ENCODE measurements at regions not wholly inside any gene's neighbourhood (a gene's known extent, or its start where the extent isn't known, plus 50 kb on each side); places are given as distances from the start of the nearest gene placed in this dataset.

GRCh38 chr19:27792576-27793127 is 1420.3 kb downstream of the UQCRFS1 start:
- Histone ChIP-seq H3K9me3 (replicated peaks) (no peaks in the 10 kb centered on the region; the same call in 1 of the 2 replicates), H3K27ac (peak overlapping the region; percentile 89), H3K36me3 (no peaks in the 10 kb centered on the region), H3K4me3 (peak overlapping the region; percentile 84), H3K4me1 (no peaks in the 10 kb centered on the region), H3K27me3 (no peaks in the 10 kb centered on the region)
- no peak for DNase-seq

GRCh38 chr19:27780367-27781075 is 1432.4 kb downstream of the UQCRFS1 start:
- no peak overlapping the region for H3K27ac ChIP-seq
- H3K4me3 ChIP-seq = no peak overlapping the region
- no peaks in the 10 kb centered on the region for H3K4me1 ChIP-seq
- peaks cover 7% of the 10 kb centered on the region for H3K9me3 ChIP-seq (replicated peaks)
- no peak for DNase-seq
- no peaks in the 10 kb centered on the region for H3K27me3 ChIP-seq
- peaks cover 9% of the 10 kb centered on the region for H3K36me3 ChIP-seq

- H3K9me3 ChIP-seq (replicated peaks) = peaks cover 7% of the 10 kb centered on the region
- peaks cover 13% of the 10 kb centered on the region for H3K36me3 ChIP-seq
- H3K27ac ChIP-seq = no peak overlapping the region
- DNase-seq = no peak
- H3K4me1 ChIP-seq = no peaks in the 10 kb centered on the region; the same call in 1 of the 2 replicates
- H3K4me3 ChIP-seq = no peak overlapping the region
- H3K27me3 ChIP-seq = no peaks in the 10 kb centered on the region
Measured at GRCh38 chr19:27779954-27780353, 1433.0 kb downstream of the UQCRFS1 start.

GRCh38 chr19:27777726-27778125 is 1435.2 kb downstream of the UQCRFS1 start:
- H3K4me1 ChIP-seq = no peaks in the 10 kb centered on the region; the same call in 1 of the 2 replicates
- peaks cover 14% of the 10 kb centered on the region for H3K9me3 ChIP-seq (replicated peaks)
- DNase-seq = peak in 1 of 2 experiments; percentile 21
- no peak overlapping the region for H3K4me3 ChIP-seq
- no peak overlapping the region for H3K27ac ChIP-seq
- H3K27me3 ChIP-seq = no peaks in the 10 kb centered on the region
- peaks cover 32% of the 10 kb centered on the region for H3K36me3 ChIP-seq

GRCh38 chr19:27777242-27777641 is 1435.7 kb downstream of the UQCRFS1 start:
- H3K9me3 ChIP-seq (replicated peaks) = peaks cover 14% of the 10 kb centered on the region
- no peak overlapping the region for H3K4me3 ChIP-seq
- H3K27me3 ChIP-seq = no peaks in the 10 kb centered on the region
- peaks cover 34% of the 10 kb centered on the region for H3K36me3 ChIP-seq
- no peak for DNase-seq
- H3K4me1 ChIP-seq = no peaks in the 10 kb centered on the region; the same call in 1 of the 2 replicates
- H3K27ac ChIP-seq = no peak overlapping the region

GRCh38 chr19:27776524-27776923 is 1436.4 kb downstream of the UQCRFS1 start:
- Histone ChIP-seq H3K4me3 (no peak overlapping the region), H3K27ac (no peak overlapping the region), H3K27me3 (no peaks in the 10 kb centered on the region), H3K36me3 (peaks cover 38% of the 10 kb centered on the region), H3K4me1 (no peaks in the 10 kb centered on the region; the same call in 1 of the 2 replicates), H3K9me3 (replicated peaks) (peaks cover 14% of the 10 kb centered on the region)
- no peak for DNase-seq

- no peaks in the 10 kb centered on the region for H3K27me3 ChIP-seq
- H3K4me1 ChIP-seq = no peaks in the 10 kb centered on the region; the same call in 1 of the 2 replicates
- H3K9me3 ChIP-seq (replicated peaks) = peaks cover 14% of the 10 kb centered on the region
- H3K4me3 ChIP-seq = no peak overlapping the region
- H3K36me3 ChIP-seq = peaks cover 38% of the 10 kb centered on the region
- peak; percentile 24 to 51 for DNase-seq
- no peak overlapping the region for H3K27ac ChIP-seq
Measured at GRCh38 chr19:27776020-27776419, 1436.9 kb downstream of the UQCRFS1 start.

- Histone ChIP-seq H3K27me3 (no peaks in the 10 kb centered on the region), H3K4me1 (no peaks in the 10 kb centered on the region; the same call in 1 of the 2 replicates), H3K36me3 (peaks cover 38% of the 10 kb centered on the region), H3K4me3 (no peak overlapping the region), H3K27ac (no peak overlapping the region), H3K9me3 (replicated peaks) (peaks cover 14% of the 10 kb centered on the region)
- DNase-seq = peak in 1 of 2 experiments; percentile 27
Measured at GRCh38 chr19:27775395-27775794, 1437.6 kb downstream of the UQCRFS1 start.

GRCh38 chr19:27774827-27775226 is 1438.1 kb downstream of the UQCRFS1 start:
- Histone ChIP-seq H3K4me1 (no peaks in the 10 kb centered on the region; the same call in 1 of the 2 replicates), H3K27me3 (no peaks in the 10 kb centered on the region), H3K4me3 (no peak overlapping the region), H3K36me3 (peaks cover 38% of the 10 kb centered on the region), H3K9me3 (replicated peaks) (peaks cover 14% of the 10 kb centered on the region), H3K27ac (no peak overlapping the region)
- peak; percentile 54 to 59 for DNase-seq

- peaks cover 38% of the 10 kb centered on the region for H3K36me3 ChIP-seq
- no peaks in the 10 kb centered on the region; the same call in 1 of the 2 replicates for H3K4me1 ChIP-seq
- no peak overlapping the region for H3K27ac ChIP-seq
- H3K9me3 ChIP-seq (replicated peaks) = peaks cover 14% of the 10 kb centered on the region
- no peaks in the 10 kb centered on the region for H3K27me3 ChIP-seq
- DNase-seq = peak; percentile 21 to 39
- no peak overlapping the region for H3K4me3 ChIP-seq
Measured at GRCh38 chr19:27774337-27774736, 1438.6 kb downstream of the UQCRFS1 start.

GRCh38 chr19:27773318-27774094 is 1439.4 kb downstream of the UQCRFS1 start:
- no peak overlapping the region for H3K27ac ChIP-seq

GRCh38 chr19:27772059-27772458 is 1440.9 kb downstream of the UQCRFS1 start:
- Histone ChIP-seq H3K9me3 (replicated peaks) (peaks cover 14% of the 10 kb centered on the region; the same call in 1 of the 2 replicates), H3K27me3 (no peaks in the 10 kb centered on the region), H3K4me1 (no peaks in the 10 kb centered on the region; the same call in 1 of the 2 replicates), H3K4me3 (no peak overlapping the region), H3K36me3 (peaks cover 33% of the 10 kb centered on the region), H3K27ac (no peak overlapping the region)
- no peak for DNase-seq

More at GRCh38 chr19:27773318-27774094, 1439.4 kb downstream of the UQCRFS1 start:
- DNase-seq = no peak
- H3K4me3 ChIP-seq = no peak overlapping the region
- H3K36me3 ChIP-seq = peaks cover 38% of the 10 kb centered on the region
- H3K9me3 ChIP-seq (replicated peaks) = peaks cover 14% of the 10 kb centered on the region; the same call in 1 of the 2 replicates
- no peaks in the 10 kb centered on the region; the same call in 1 of the 2 replicates for H3K4me1 ChIP-seq
- H3K27me3 ChIP-seq = no peaks in the 10 kb centered on the region

GRCh38 chr19:27770095-27770494 is 1442.9 kb downstream of the UQCRFS1 start:
- no peak overlapping the region for H3K4me3 ChIP-seq
- DNase-seq = no peak
- no peaks in the 10 kb centered on the region for H3K27me3 ChIP-seq
- peaks cover 27% of the 10 kb centered on the region for H3K36me3 ChIP-seq
- no peaks in the 10 kb centered on the region; the same call in 1 of the 2 replicates for H3K4me1 ChIP-seq
- 0 out of 2 replicates have a peak, but pooled peaks cover 7% of the 10 kb centered on the region for H3K9me3 ChIP-seq (replicated peaks)
- no peak overlapping the region for H3K27ac ChIP-seq

- no peak for DNase-seq
- H3K27ac ChIP-seq = no peak overlapping the region
- no peaks in the 10 kb centered on the region for H3K9me3 ChIP-seq (replicated peaks)
- H3K36me3 ChIP-seq = peaks cover 4% of the 10 kb centered on the region; the same call in 1 of the 2 replicates
- no peaks in the 10 kb centered on the region for H3K27me3 ChIP-seq
- H3K4me3 ChIP-seq = no peak overlapping the region
- H3K4me1 ChIP-seq = no peaks in the 10 kb centered on the region
Measured at GRCh38 chr19:27767234-27767633, 1445.7 kb downstream of the UQCRFS1 start.
